Uterus (tissue), 2 donors: ENCODE measurements at regions not wholly inside any gene's neighbourhood (a gene's known extent, or its start where the extent isn't known, plus 50 kb on each side); places are given as distances from the start of the nearest gene placed in this dataset.

Source experiments
- CTCF ChIP-seq, 4 experiments: fragments of 200-600 bp in 2 of 4; fragments of 450-650 bp in 2 of 4; sonication (generic) in 2 of 4; IDR thresholded peaks; one replicate each; pipeline ENCODE4 v1.5.1; 2016 to 2019; ENCODE audit warnings: antibody characterized with exemption in 4 of 4, mild to moderate bottlenecking in 2 of 4, moderate library complexity in 1 of 4
- POLR2A ChIP-seq, 2 donors: fragments of 450-650 bp; IDR thresholded peaks; one replicate each; pipeline ENCODE4 v1.6.1; 2016; ENCODE audit warnings: antibody characterized with exemption in 2 of 2, mild to moderate bottlenecking in 1 of 2, moderate library complexity in 1 of 2

GRCh38 chr4:110787707-110788106 lies 164.8 kb upstream of the PITX2 start:
- no peak for TF ChIP-seq CTCF (IDR thresholded peaks at IDR 0.05)
- TF ChIP-seq POLR2A (IDR thresholded peaks at IDR 0.05), result no peak
